Vagina (tissue), 2 donors: ENCODE measurements at regions not wholly inside any gene's neighbourhood (a gene's known extent, or its start where the extent isn't known, plus 50 kb on each side); places are given as distances from the start of the nearest gene placed in this dataset.

Experiments
- DNase-seq, 2 donors: peaks; one replicate each; pipeline ENCODE4 v3.0.0-alpha.2; 2017; ENCODE audit errors: extremely low spot score in 2 of 2
- H3K27ac ChIP-seq: fragments of 200-600 bp; sonication (generic); one replicate; pipeline ENCODE4 v1.5.1; 2019
- H3K27me3 ChIP-seq: fragments of 200-600 bp; sonication (generic); one replicate; pipeline ENCODE4 v1.5.1; 2019
- H3K36me3 ChIP-seq, 2 donors: fragments of 200-600 bp; sonication (generic); one replicate each; pipeline ENCODE4 v1.5.1; 2017 to 2019
- H3K4me1 ChIP-seq: fragments of 200-600 bp; sonication (generic); one replicate; pipeline ENCODE4 v1.5.1; 2019
- H3K4me3 ChIP-seq, 2 donors: fragments of 200-600 bp; sonication (generic); 1 replicate in 1 of 2; 2 replicates in 1 of 2; pipeline ENCODE4 v1.5.1; 2016 to 2019
- H3K9me3 ChIP-seq: fragments of 200-600 bp; sonication (generic); one replicate; pipeline ENCODE4 v1.5.1; 2019
- CTCF ChIP-seq, 3 experiments: fragments of 450-650 bp in 2 of 3; fragments of 200-600 bp in 1 of 3; sonication (generic) in 1 of 3; IDR thresholded peaks; one replicate each; pipeline ENCODE4 v1.5.1; 2017 to 2019; ENCODE audit warnings: antibody characterized with exemption in 3 of 3, mild to moderate bottlenecking in 2 of 3, moderate library complexity in 2 of 3
- POLR2A ChIP-seq, 2 donors: fragments of 450-650 bp; IDR thresholded peaks; one replicate each; pipeline ENCODE4 v1.6.1; 2017; ENCODE audit warnings: antibody characterized with exemption in 2 of 2, mild to moderate bottlenecking in 2 of 2, moderate library complexity in 2 of 2
- POLR2AphosphoS5 ChIP-seq, 2 donors: sonication (generic); formaldehyde crosslinking; IDR thresholded peaks; one replicate each; pipeline ENCODE4 v1.9.0; 2017; ENCODE audit warnings: antibody characterized with exemption in 2 of 2, mild to moderate bottlenecking in 2 of 2, low read depth in 1 of 2; ENCODE audit not compliant: insufficient read depth in 1 of 2
- intact Hi-C: fragments of 100-400 bp; cut with DNase I; formaldehyde crosslinking; loops from one replicate; pipeline ENCODE4 v1.15.1; 2023

GRCh38 chr20:17795003-17795402 is 95.2 kb downstream of the BANF2 start:
- Histone ChIP-seq H3K9me3 (no peaks in the 10 kb centered on the region), H3K4me1 (peaks cover 26% of the 10 kb centered on the region), H3K36me3 (no peaks in the 10 kb centered on the region), H3K27ac (peak overlapping the region; percentile 73), H3K4me3 (no peak overlapping the region), H3K27me3 (no peaks in the 10 kb centered on the region)
- TF ChIP-seq POLR2AphosphoS5 (IDR thresholded peaks at IDR 0.05; ENCODE audit: insufficient read depth in 1 of 2, low read depth in 1 of 2) (no peak), POLR2A (IDR thresholded peaks at IDR 0.05) (no peak), CTCF (IDR thresholded peaks at IDR 0.05) (no peak)
- intact Hi-C loops: loop anchor here (10.0 kb wide), 1 partner anchor 110 kb away; the partner anchor contains the start of gene RRBP1
- no peak for DNase-seq

GRCh38 chr20:17794400-17794799 is 94.6 kb downstream of the BANF2 start:
- Histone ChIP-seq H3K36me3 (no peaks in the 10 kb centered on the region), H3K4me1 (peaks cover 26% of the 10 kb centered on the region), H3K4me3 (no peak overlapping the region), H3K9me3 (no peaks in the 10 kb centered on the region), H3K27me3 (no peaks in the 10 kb centered on the region), H3K27ac (no peak overlapping the region)
- TF ChIP-seq POLR2A (IDR thresholded peaks at IDR 0.05) (no peak), CTCF (IDR thresholded peaks at IDR 0.05) (no peak), POLR2AphosphoS5 (IDR thresholded peaks at IDR 0.05; ENCODE audit: insufficient read depth in 1 of 2, low read depth in 1 of 2) (no peak)
- intact Hi-C loops: loop anchor here (10.0 kb wide), 1 partner anchor 110 kb away; the partner anchor contains the start of gene RRBP1
- no peak for DNase-seq

GRCh38 chr20:17793986-17794385 is 94.2 kb downstream of the BANF2 start:
- Histone ChIP-seq H3K4me1 (peaks cover 26% of the 10 kb centered on the region), H3K36me3 (no peaks in the 10 kb centered on the region), H3K27me3 (no peaks in the 10 kb centered on the region), H3K4me3 (no peak overlapping the region), H3K27ac (no peak overlapping the region), H3K9me3 (no peaks in the 10 kb centered on the region)
- DNase-seq: no peak
- TF ChIP-seq POLR2A (IDR thresholded peaks at IDR 0.05) (no peak), POLR2AphosphoS5 (IDR thresholded peaks at IDR 0.05; ENCODE audit: insufficient read depth in 1 of 2, low read depth in 1 of 2) (no peak), CTCF (IDR thresholded peaks at IDR 0.05) (no peak)
- intact Hi-C loops: loop anchor here (10.0 kb wide), 1 partner anchor 109 kb away; the partner anchor contains the start of gene RRBP1

GRCh38 chr20:17790296-17790695 is 90.5 kb downstream of the BANF2 start:
- Histone ChIP-seq H3K27ac (no peak overlapping the region), H3K4me1 (peaks cover 15% of the 10 kb centered on the region), H3K4me3 (no peak overlapping the region), H3K9me3 (no peaks in the 10 kb centered on the region), H3K27me3 (no peaks in the 10 kb centered on the region), H3K36me3 (no peaks in the 10 kb centered on the region)
- DNase-seq: no peak
- TF ChIP-seq CTCF (IDR thresholded peaks at IDR 0.05) (no peak), POLR2AphosphoS5 (IDR thresholded peaks at IDR 0.05; ENCODE audit: insufficient read depth in 1 of 2, low read depth in 1 of 2) (no peak), POLR2A (IDR thresholded peaks at IDR 0.05) (no peak)
- intact Hi-C loops: loop anchor here (10.0 kb wide), 1 partner anchor 105 kb away; the partner anchor contains the start of gene RRBP1

GRCh38 chr20:17787816-17788215 is 88.0 kb downstream of the BANF2 start:
- Histone ChIP-seq H3K4me3 (no peak overlapping the region), H3K9me3 (no peaks in the 10 kb centered on the region), H3K27me3 (no peaks in the 10 kb centered on the region), H3K27ac (no peak overlapping the region), H3K4me1 (peaks cover 6% of the 10 kb centered on the region), H3K36me3 (no peaks in the 10 kb centered on the region)
- intact Hi-C loops: no loop called here
- DNase-seq: no peak
- TF ChIP-seq POLR2AphosphoS5 (IDR thresholded peaks at IDR 0.05; ENCODE audit: insufficient read depth in 1 of 2, low read depth in 1 of 2) (no peak), CTCF (IDR thresholded peaks at IDR 0.05) (no peak), POLR2A (IDR thresholded peaks at IDR 0.05) (no peak)
